GM10248 (cell line): ENCODE measurements at regions not wholly inside any gene's neighbourhood (a gene's known extent, or its start where the extent isn't known, plus 50 kb on each side); places are given as distances from the start of the nearest gene placed in this dataset.

ENCODE experiments used
- CTCF ChIA-PET: fragments of 300-600 bp; sonication (Branson Sonifier 250); formaldehyde crosslinking; extraction: SDS; loops from one replicate; lab custom pipeline; 2021; ENCODE audit warnings: antibody characterized with exemption; lab: Yijun Ruan, JAX
- POLR2A ChIA-PET: fragments of 350-650 bp; sonication (Branson Sonifier 250); formaldehyde crosslinking; extraction: SDS; loops from one replicate; lab custom pipeline; 2020; ENCODE audit warnings: antibody characterized with exemption; lab: Yijun Ruan, JAX
- DNase-seq: peaks from one replicate; pipeline ENCODE4 v3.0.0; 2012; ENCODE audit errors: extremely low spot score
- CTCF ChIP-seq: IDR thresholded peaks from 2 replicates; pipeline ENCODE4 v1.5.1; 2012; ENCODE audit warnings: mild to moderate bottlenecking, low read depth; ENCODE audit errors: extremely low read depth, missing control alignments, control extremely low read depth

DNA sequence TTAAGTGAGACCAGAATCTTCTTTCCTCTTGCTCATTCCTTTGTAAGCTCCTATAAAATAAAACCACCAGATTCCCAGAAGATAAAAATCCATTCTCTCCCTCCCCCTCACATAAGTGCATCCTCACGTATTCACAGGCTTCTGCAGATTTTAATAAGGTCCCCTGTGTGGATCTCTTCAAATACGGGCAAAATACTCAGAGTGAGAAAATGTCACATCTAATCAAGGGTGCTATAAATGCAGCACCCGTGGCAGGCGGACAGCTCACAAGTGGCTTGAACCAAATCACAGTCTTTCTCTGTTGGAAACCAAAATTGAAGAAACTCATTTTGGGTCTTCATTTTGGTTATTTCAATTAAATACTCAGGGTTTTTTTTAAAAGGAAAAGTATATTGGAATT lies 212.9 kb upstream of the CMC1 start:
- TF ChIP-seq CTCF = no peak
- no peak for DNase-seq
- CTCF ChIA-PET = interaction anchor here (1.5 kb wide), 1 partner anchor 317 kb away, joined by 3 read pairs; no protein-coding TSS in a partner anchor
- POLR2A ChIA-PET = no interaction called here

GRCh38 chr3:28033059-28033784 lies 208.2 kb upstream of the CMC1 start:
- POLR2A ChIA-PET = no interaction called here

DNA sequence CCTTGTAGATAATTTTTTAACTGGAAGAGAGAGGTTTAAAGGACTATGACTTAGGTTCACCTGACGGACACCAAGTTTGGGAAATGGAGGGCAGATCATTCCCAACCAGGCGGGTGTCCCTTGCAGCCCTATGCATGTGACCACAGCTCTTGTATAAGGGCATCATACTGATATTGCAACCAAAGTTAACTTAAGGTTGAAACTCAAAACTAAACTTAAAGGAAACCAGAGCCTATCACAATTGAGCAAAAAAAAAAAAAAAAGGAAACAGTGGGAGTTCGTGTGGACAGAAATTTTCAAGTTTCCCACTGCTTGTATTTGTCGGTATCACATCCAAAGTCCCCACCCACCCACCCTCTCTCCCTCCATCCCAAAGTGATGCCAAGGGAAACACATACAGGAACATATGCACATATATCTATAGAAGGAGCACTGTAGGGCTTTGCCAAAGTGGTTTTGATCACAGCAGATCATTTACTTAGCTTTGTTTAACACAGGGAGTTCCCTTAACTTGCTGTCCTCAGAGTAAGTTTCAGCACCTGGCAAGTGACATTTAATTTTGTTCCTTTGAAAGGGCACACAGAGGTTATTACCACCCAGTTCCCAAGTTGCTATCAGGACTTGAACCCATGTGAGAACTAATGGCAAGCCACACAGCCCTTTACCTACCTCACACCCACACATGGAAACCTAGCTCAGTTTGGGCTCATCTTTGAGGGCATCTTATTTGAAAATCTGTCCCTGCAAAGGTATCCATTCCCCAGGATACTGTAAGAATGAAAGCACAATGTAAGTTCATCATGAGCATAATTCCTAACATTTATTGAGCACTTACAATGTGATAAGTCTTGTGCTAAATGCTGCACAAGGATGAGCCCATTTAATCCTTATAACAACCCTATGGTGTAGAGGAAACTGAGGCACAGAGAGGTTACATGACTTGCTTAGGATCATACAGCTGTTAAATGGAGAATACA lies 204.5 kb upstream of the CMC1 start:
- POLR2A ChIA-PET = no interaction called here
- TF ChIP-seq CTCF = no peak
- CTCF ChIA-PET = interaction anchor here (0.7 kb wide), 1 partner anchor 21 kb away, joined by 3 read pairs; no protein-coding TSS in a partner anchor
- no peak for DNase-seq

More at GRCh38 chr3:28033059-28033784, 208.2 kb upstream of the CMC1 start:
- TF ChIP-seq CTCF = no peak
- DNase-seq = no peak
- CTCF ChIA-PET = interaction anchor here (1.2 kb wide), 1 partner anchor 25 kb away, joined by 3 read pairs; no protein-coding TSS in a partner anchor

DNA sequence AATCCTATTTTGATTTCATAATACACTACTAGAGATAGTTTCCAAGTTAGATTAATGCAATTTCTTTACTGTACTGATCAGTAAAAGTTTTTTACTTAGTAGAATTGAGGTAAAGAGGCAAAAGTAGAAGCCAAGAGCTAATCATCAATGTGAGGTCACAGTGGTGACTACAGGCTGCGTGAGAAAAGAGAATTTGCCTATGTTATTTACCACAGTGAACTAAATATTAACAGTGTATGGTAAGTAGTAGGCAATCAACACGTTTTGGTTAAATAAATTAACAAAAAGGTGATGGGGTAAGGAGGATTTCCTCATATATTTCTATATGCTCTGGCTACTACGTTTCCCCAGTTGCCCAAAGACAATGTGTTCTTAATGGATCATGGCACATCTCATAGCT lies 202.2 kb upstream of the CMC1 start:
- no peak for TF ChIP-seq CTCF
- ChIA-PET POLR2A (no interaction called here), CTCF (no interaction called here)
- no peak for DNase-seq

GRCh38 chr3:28039829-28040228 lies 201.6 kb upstream of the CMC1 start:
- no peak for TF ChIP-seq CTCF
- ChIA-PET CTCF (no interaction called here), POLR2A (no interaction called here)
- no peak for DNase-seq

GRCh38 chr3:28042095-28042635 lies 199.3 kb upstream of the CMC1 start:
- TF ChIP-seq CTCF = no peak
- no peak for DNase-seq
- POLR2A ChIA-PET = no interaction called here
- CTCF ChIA-PET = interaction anchor here (1.5 kb wide), 1 partner anchor 13 kb away, joined by 5 read pairs; no protein-coding TSS in a partner anchor
